Ectodermal cell (in vitro differentiated cells): ENCODE measurements at regions not wholly inside any gene's neighbourhood (a gene's known extent, or its start where the extent isn't known, plus 50 kb on each side); places are given as distances from the start of the nearest gene placed in this dataset.

ENCODE experiments used
- H3K27ac ChIP-seq: 2 replicates; pipeline ENCODE4 v1.7.0; 2013; ENCODE audit warnings: mild to moderate bottlenecking, low read depth, low read length; ENCODE audit not compliant: insufficient read depth, poor library complexity, severe bottlenecking
- H3K27me3 ChIP-seq: 2 replicates; pipeline ENCODE4 v1.7.0; 2013; ENCODE audit warnings: mild to moderate bottlenecking, low read length; ENCODE audit not compliant: insufficient read depth, control insufficient read depth, poor library complexity, severe bottlenecking
- H3K36me3 ChIP-seq: one replicate; pipeline ENCODE4 v1.7.0; 2013; ENCODE audit warnings: low read length; ENCODE audit not compliant: control insufficient read depth, insufficient read depth
- H3K4me1 ChIP-seq: one replicate; pipeline ENCODE4 v1.7.0; 2013; ENCODE audit warnings: low read length; ENCODE audit not compliant: control insufficient read depth, insufficient read depth
- H3K4me3 ChIP-seq: 2 replicates; pipeline ENCODE4 v1.7.0; 2013; ENCODE audit warnings: low read depth, low read length, control low read depth; ENCODE audit not compliant: insufficient read depth
- H3K9me3 ChIP-seq: 2 replicates; pipeline ENCODE4 v1.7.0; 2013; ENCODE audit warnings: mild to moderate bottlenecking, low read length, moderate library complexity; ENCODE audit not compliant: control insufficient read depth
- WGBS, 2 experiments: methylation state at CpG; one replicate each; pipeline ENCODE4 v1.1.7; 2013; ENCODE audit warnings: missing lambda C conversion rate in 2 of 2; 5-methylcytosine and 5-hydroxymethylcytosine counted together

- 87 to 92% methylated on average over 2 of the region's 2 CpGs for WGBS, 2 experiments
- Histone ChIP-seq H3K4me1 (no peaks in the 10 kb centered on the region), H3K27me3 (no peaks in the 10 kb centered on the region), H3K4me3 (no peak overlapping the region), H3K36me3 (no peaks in the 10 kb centered on the region), H3K9me3 (no peaks in the 10 kb centered on the region), H3K27ac (no peak overlapping the region)
Observed at GRCh38 chr20:40920291-40920690, 108.3 kb upstream of the TOP1 start.

GRCh38 chr20:40922865-40923264 is 105.8 kb upstream of the TOP1 start:
- H3K36me3 ChIP-seq, result no peaks in the 10 kb centered on the region
- H3K27me3 ChIP-seq, result no peaks in the 10 kb centered on the region
- H3K4me3 ChIP-seq, result no peak overlapping the region
- no peaks in the 10 kb centered on the region for H3K4me1 ChIP-seq
- H3K9me3 ChIP-seq, result no peaks in the 10 kb centered on the region
- H3K27ac ChIP-seq, result no peak overlapping the region
- WGBS, 2 experiments, result 92 to 94% methylated on average over 3 of the region's 3 CpGs

- Histone ChIP-seq H3K4me1 (no peaks in the 10 kb centered on the region), H3K27ac (no peak overlapping the region), H3K27me3 (no peaks in the 10 kb centered on the region), H3K4me3 (no peak overlapping the region), H3K9me3 (no peaks in the 10 kb centered on the region), H3K36me3 (no peaks in the 10 kb centered on the region)
- WGBS, 2 experiments, result 82 to 88% methylated on average over 4 of the region's 4 CpGs
Observed at GRCh38 chr20:40925829-40926510, 102.7 kb upstream of the TOP1 start.

GRCh38 chr20:40926928-40927327 is 101.7 kb upstream of the TOP1 start:
- 98 to 100% methylated on average over 2 of the region's 2 CpGs for WGBS, 2 experiments
- no peak overlapping the region for H3K4me3 ChIP-seq
- no peaks in the 10 kb centered on the region for H3K9me3 ChIP-seq
- H3K27me3 ChIP-seq, result no peaks in the 10 kb centered on the region
- no peak overlapping the region for H3K27ac ChIP-seq
- no peaks in the 10 kb centered on the region for H3K4me1 ChIP-seq
- no peaks in the 10 kb centered on the region for H3K36me3 ChIP-seq

GRCh38 chr20:40930561-40930960 is 98.1 kb upstream of the TOP1 start:
- WGBS, 2 experiments, result 96% methylated on average over 1 of the region's 1 CpG

GRCh38 chr20:40931410-40932044 is 97.1 kb upstream of the TOP1 start:
- Histone ChIP-seq H3K4me3 (no peak overlapping the region), H3K9me3 (no peaks in the 10 kb centered on the region), H3K27ac (no peak overlapping the region), H3K4me1 (no peaks in the 10 kb centered on the region), H3K36me3 (no peaks in the 10 kb centered on the region), H3K27me3 (no peaks in the 10 kb centered on the region)
- WGBS, 2 experiments, result 82 to 85% methylated on average over 4 of the region's 4 CpGs

More at GRCh38 chr20:40930561-40930960, 98.1 kb upstream of the TOP1 start:
- Histone ChIP-seq H3K4me3 (no peak overlapping the region), H3K9me3 (no peaks in the 10 kb centered on the region), H3K36me3 (no peaks in the 10 kb centered on the region), H3K27me3 (no peaks in the 10 kb centered on the region), H3K27ac (no peak overlapping the region), H3K4me1 (no peaks in the 10 kb centered on the region)

GRCh38 chr20:40932436-40932835 is 96.2 kb upstream of the TOP1 start:
- Histone ChIP-seq H3K36me3 (no peaks in the 10 kb centered on the region), H3K4me3 (no peak overlapping the region), H3K9me3 (no peaks in the 10 kb centered on the region), H3K27ac (no peak overlapping the region), H3K27me3 (no peaks in the 10 kb centered on the region), H3K4me1 (no peaks in the 10 kb centered on the region)
- WGBS, 2 experiments, result 83 to 86% methylated on average over 1 of the region's 1 CpG

- Histone ChIP-seq H3K36me3 (no peaks in the 10 kb centered on the region), H3K4me1 (no peaks in the 10 kb centered on the region), H3K27me3 (no peaks in the 10 kb centered on the region), H3K9me3 (no peaks in the 10 kb centered on the region), H3K4me3 (no peak overlapping the region), H3K27ac (no peak overlapping the region)
- 89 to 92% methylated on average over 1 of the region's 1 CpG for WGBS, 2 experiments
Observed at GRCh38 chr20:40933758-40934157, 94.9 kb upstream of the TOP1 start.

GRCh38 chr20:40938020-40938419 is 90.6 kb upstream of the TOP1 start:
- Histone ChIP-seq H3K9me3 (no peaks in the 10 kb centered on the region), H3K36me3 (no peaks in the 10 kb centered on the region), H3K27me3 (no peaks in the 10 kb centered on the region), H3K4me1 (no peaks in the 10 kb centered on the region), H3K4me3 (no peak overlapping the region), H3K27ac (no peak overlapping the region)
- WGBS, 2 experiments, result 79 to 87% methylated on average over 4 of the region's 4 CpGs

- no peaks in the 10 kb centered on the region for H3K27me3 ChIP-seq
- H3K4me1 ChIP-seq, result no peaks in the 10 kb centered on the region
- H3K27ac ChIP-seq, result no peak overlapping the region
- 92% methylated on average over 5 of the region's 5 CpGs for WGBS, 2 experiments
- H3K36me3 ChIP-seq, result no peaks in the 10 kb centered on the region
- H3K4me3 ChIP-seq, result no peak overlapping the region
- no peaks in the 10 kb centered on the region for H3K9me3 ChIP-seq
Observed at GRCh38 chr20:40939667-40940066, 89.0 kb upstream of the TOP1 start.
